NCI-H146 (cell line): ENCODE measurements at regions not wholly inside any gene's neighbourhood (a gene's known extent, or its start where the extent isn't known, plus 50 kb on each side); places are given as distances from the start of the nearest gene placed in this dataset.

Source experiments
- DNase-seq: peaks from one replicate; lab custom pipeline; 2025; lab: John Stamatoyannopoulos, UW

DNA sequence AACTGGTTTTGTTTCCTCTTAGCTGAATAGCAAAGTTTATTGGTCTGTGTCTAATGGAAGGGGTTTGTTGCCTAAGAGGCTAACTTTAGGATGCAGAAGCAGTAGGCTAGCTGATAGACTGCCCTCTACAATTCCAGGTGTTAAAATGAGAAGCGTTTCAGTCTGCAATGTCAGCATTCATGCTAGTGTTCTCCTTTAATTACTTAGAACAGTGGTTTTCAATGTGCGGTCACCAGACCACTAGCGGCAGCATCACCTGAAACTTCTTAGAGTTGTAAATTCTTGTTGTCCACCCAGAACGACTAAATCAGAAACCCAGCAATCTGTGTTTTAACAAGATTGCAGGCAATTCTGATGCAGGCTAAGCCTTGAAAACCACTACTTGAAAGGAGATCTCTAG lies 392.9 kb downstream of the IPMK start:
- DNase-seq = no peak

DNA sequence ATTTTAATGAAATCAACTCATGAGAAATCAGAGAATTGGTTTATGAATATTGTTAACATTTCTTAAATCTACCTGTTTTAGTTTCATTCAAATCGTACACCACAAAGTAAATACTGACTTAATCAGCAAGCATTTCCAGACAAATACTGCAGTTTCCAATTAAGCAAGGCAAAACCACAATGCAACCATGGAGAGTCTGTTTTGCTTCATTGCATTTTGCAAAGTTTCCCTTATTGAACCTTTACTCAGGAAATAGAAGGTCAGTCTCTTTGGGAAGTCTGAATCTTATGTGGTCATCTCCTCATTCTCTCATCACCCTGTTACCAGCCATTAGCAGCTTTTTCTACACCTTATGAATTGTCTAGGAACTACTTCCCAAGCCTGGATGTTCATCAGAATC lies 400.5 kb downstream of the IPMK start:
- DNase-seq = no peak

DNA sequence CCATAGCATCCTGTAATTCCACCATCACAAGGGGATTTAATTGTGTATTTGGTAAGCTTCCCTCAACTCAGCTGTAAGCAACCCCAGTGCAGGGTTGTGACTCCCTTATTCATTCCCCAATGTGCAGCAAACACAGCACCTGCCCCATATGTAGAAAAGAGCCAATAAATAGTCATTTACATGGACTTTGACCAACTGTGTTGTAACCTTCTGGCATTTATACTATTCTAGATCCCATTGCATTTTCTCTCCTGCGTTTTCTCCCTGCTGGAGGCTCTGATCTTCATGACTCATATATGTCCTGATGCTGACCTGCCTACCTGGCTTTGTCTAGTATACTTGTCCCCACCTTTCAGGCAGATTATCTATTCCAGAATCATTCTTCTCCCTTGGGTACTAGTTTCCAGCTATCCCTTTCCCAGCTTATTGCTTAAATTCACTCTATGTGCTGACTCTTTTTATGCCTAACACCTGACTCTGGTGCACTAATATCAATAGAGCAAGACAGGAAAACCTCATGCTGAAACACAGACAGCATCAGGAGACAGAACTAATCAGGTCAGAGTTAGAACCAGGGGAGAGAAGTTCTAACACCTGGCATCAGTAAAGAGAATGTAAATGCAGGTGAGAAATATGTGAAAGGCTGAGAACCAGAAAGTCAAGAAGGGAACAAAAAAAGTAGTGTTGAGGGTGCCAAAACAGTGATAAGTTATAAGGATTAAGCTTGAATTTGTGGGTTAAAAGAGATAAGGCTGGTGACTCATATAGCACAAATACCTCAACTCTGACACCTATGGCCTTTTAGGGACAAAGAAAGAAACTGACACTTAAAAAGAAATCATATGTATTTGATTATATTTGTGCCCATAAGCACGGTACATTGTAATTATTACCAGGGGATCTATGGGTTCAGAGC lies 402.7 kb downstream of the IPMK start:
- no peak for DNase-seq

DNA sequence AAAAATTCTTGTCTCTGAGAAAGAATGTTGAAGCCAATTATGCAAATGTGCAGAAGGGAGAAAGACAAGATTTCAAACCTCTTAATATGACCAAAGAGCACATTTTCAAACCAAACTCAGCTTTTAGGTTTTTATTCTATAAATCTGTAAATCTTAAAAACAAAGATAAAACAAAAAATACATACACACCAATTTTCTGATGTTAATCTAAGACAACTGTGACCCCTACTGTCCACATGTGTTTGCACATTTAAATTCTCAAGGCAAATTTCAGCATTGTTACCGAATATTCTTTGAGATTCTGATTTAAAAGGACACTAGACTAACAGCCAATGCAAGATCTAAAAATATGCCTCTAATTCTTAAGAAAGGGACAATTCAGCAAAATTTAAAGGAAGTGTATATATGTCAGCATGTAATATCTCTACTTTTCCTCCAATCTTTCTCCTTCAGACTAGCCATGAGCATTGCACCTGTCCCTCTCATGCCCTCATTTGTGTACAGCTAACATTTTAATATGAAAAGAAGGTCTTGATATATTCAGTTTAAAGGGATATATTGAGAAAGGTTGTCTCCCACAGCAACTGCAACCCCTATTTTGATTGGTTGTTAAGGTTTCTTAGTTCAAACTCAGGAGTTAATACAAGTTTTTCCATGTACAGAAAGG lies 417.9 kb downstream of the IPMK start:
- peak; percentile 22 for DNase-seq

DNA sequence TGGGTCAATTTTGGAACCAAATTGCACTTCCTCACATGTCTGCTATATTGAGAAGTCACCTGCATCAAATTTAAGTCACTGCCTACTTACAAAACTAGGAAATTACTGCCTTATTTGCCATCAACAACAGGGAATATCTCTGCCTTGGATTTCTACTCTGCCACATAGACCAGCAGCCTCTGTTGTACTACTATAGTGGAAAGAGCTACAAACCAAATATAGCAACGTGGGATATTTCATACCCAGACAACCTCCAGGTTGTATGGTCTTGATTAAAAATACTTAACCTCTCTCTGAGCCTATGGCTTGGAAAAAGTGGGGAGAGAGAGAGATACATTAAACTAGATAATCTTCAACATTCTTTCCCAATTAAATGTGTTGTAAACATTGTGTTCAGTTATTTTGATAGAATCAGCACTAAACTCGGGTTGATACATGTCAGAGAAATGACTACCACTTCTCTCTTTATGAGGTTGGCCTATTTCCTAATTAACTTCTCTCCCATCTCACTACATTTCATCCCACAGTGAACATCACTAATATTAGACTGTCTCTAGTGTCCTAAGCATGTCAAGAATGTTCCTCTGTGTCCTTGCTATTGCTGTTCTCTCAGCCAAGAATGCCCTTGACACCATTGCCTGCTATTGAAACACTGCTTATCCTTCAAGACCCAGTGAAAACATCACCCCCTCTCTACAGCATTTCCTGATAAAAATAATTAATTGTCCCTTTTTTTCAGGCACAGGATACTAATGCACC lies 421.2 kb downstream of the IPMK start:
- DNase-seq = no peak

DNA sequence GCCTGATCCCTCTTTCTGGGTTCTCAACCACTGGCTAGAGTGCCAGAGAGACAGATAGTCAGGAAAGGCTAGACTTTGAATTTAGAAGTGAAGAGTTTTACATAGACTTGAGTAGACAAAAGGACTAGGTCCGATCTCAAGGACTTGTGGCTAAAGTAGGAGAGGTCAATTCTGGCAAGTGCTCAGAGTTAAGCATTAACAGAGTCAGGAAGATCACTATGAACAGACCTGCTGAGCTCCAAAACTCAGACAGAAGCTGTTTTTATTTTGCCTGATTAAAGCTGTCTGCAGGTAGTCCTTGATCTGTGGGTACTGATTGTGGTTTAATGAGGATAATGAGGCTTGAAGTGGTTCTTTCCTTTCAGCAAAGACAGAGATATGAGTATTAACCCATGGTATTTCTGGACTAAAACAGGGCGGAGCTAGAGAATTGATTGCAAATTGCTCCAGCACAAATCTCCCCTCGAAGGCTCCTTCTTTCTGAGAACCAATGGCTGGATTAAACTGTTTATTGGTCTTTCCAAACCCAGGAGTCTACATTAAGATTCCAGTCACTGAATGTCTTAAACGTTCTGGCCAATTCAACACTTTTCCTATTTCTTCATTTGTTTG lies 423.2 kb downstream of the IPMK start:
- DNase-seq = no peak

DNA sequence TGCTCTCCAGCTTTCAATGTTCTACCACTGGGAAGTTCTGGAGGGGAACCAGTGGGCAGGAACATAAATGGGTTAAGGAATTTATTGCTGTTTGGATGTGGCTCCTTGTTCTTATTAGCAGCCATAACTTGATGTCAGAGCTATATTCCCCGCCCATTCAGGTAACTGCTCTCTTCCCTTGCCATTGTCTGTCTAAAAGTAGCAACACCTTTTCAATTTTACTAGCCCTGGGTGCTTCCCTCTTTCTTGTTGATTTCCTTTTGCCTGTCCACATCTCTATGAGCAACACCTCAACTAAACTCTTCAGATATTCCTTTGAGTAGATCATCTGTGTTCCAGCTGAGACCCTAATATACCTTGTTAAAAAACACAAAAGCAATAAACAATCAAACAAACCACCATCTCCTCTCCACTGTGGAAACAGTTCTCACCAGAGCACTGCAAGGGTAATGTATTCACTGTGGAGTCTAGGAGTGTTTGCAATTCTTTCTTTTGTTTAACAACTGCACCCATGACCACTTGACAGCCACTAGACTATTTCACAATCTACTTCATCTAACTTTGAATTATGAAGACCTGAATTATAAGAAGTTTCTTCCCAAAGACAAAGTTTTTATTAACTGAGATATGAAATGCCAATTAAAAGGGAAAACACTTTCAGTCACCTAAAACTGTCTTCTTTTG lies 436.7 kb downstream of the IPMK start:
- DNase-seq = no peak

DNA sequence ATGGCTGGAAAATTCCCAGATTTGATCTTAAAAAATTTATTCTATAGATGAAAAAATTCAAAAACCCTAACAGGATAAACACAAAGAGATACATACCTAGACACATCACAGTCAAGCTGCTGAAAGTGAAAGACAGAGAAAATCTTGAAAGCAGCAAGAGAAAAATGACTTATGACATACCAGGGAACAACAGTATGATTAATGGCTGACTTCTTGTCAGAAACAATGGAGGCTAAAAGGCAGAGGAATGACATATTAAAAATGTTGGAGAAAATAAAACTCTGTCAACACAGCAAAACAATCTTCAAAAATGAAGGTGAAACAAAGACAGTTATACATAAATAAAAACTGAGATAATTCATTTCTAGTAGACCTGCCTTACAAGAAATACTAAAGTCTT lies 442.7 kb downstream of the IPMK start:
- no peak for DNase-seq

DNA sequence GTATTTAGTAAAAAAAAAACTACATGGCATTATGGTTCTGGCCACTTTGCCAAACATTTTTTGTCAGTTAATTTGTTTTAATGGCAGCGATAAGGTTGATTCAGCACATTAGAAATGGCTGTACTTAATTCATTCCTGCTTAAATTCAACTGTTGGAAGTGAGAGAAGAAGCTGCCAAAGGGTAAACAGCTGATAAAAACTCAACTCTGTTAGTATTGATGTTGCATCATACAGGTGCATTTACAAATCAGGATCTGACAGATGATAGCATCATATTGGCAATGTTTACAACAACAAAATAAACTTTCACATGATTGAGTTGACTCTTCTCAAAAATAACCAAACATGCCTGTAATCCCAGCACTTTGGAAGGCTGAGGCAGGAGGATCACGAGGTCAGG lies 444.3 kb downstream of the IPMK start:
- no peak for DNase-seq

DNA sequence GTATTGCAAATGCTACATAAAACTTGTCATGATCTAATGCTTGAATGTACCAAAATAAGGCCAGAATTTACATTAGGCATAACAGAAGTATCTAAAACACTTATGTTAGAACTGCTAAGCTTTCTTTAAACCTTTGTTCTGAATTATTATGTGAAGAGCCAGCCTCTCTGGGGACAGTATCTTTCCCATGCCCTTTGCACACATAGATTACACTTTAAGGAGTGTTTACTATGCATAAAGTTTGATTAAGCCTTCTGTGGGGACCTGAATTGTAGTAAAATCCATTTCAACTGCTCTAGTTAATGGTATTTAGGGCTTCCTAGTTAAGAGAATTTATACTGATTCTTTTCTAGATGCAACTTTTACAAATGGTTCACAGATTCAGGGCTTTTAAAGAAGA lies 444.7 kb downstream of the IPMK start:
- DNase-seq = no peak

DNA sequence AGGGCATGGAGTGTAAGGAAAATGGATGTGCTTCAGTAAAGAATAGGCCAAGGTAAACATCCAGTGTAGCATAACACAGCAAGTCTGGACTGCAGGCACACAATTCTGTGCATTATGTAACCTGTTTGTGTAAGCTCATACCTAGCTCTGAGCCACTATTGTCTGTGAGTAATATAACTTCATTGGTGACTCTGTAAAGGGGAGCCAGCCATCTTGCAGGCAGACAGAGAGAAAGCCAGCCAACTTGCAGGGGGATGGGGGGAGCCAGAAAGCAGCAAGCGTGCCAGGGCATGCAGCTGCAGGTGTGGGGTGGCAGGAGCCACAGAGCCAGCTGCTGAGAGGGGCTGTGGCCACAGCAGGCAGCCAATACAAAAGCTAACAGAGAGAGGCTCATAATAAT lies 449.2 kb downstream of the IPMK start:
- DNase-seq = peak; percentile 53

DNA sequence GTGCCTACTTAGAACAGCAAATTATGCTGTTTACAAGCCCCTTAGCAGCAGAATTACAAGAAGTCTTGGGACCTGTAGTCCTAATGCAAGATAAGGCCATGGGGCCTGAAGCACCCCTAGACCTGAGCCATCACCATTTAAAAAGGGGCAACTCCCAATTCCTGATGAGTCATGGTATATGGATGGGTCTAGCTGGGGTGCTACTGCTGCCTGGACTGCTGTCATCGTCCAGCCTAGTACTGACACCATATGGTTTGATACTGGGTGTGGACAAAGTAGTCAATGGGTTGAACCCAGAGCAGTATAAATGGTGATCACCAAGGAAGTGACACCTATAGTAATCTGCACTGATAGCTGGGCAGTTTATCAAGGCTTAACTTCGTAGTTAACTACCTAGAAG lies 450.0 kb downstream of the IPMK start:
- no peak for DNase-seq

DNA sequence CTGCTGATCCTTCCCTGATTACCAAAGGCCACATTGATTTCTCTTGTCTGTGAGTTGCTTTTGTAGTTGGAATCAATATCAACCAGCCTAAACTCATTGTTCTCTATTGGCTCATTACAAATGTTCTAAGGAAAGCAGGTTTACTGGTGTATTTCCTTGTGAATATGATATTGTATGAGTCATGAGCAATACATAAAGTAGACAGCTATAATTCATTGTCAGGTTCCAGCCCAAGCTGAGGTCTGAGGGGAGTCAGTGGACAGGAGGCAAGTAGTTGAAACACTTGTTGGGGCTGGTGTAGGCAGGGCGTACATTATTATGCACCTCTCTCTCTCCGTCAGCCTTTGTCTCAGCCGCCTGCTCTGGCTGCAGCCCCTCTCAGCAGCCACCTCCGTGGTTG lies 451.7 kb downstream of the IPMK start:
- no peak for DNase-seq

DNA sequence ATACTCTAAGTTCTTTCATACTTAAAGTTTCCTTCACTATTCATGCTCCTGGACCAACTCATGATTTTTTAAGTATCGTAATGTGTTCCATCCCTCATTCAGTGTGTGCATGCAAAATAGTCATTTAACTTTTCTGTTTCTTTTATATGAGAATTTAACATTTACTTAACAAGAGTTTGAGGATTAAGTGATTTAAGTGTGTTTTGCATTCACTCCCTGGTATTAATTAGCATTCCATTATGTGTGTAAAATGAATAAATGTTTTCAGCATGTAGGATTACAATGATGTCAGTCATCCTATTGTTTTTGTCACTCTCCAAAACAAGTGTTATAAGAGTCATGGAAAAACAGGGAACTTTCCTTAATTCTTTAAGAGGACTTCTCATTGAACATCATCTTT lies 457.7 kb downstream of the IPMK start:
- no peak for DNase-seq

DNA sequence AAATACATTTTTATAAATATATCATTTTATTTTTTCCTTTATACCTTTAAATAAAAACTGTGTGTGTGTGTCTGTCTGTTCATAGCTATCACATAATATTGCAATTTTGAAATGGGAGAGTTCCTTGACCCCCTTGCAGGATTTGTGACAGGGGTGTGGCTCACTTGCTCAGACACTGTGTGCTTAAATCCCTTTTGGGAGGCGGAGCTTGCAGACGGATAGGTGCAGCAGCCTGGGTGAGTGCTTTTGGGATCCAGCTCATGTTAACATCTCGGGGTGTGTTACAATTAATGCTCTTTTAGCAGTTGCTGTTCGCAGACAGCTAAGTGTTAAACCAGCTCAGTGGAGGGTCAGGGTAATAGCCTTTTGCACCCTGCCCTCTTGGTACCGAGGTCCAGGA lies 459.8 kb downstream of the IPMK start:
- no peak for DNase-seq

DNA sequence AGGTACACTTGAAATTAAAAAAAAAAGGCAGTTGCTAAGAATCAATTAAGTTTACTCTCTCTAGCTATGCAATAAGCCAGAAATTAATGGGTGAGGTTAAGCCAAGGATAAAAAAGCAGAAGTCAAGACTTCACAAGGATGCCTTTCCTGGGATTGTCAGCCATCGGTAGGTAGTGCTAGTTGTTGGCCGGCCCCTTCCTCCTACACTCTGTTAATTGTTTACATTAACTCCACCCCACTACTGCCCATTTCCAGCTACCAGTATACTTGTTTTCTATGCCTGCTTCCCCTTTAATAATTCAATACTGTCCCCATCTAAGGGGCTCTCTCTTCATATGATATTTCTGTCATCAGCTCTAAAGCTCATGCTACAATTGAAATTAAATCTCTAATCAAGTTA lies 461.0 kb downstream of the IPMK start:
- no peak for DNase-seq

DNA sequence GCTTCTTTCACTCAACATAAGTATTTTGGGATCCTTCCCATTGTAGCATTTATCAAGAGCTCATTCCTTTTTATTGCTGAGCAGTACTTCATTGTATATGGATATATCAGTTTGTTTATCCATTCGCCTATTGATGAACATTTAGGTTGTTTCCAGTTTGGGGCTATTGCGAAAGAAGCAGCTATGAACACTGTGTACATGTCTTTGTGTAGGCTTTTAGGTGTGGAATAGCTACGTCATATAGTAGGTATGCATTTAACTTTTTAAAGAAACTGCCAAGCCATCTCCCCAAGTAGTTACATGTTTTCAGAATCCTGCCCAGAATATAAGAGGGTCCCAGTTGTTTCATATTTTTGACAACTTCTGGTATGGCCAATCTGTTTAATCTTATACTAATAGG lies 468.1 kb downstream of the IPMK start:
- no peak for DNase-seq

DNA sequence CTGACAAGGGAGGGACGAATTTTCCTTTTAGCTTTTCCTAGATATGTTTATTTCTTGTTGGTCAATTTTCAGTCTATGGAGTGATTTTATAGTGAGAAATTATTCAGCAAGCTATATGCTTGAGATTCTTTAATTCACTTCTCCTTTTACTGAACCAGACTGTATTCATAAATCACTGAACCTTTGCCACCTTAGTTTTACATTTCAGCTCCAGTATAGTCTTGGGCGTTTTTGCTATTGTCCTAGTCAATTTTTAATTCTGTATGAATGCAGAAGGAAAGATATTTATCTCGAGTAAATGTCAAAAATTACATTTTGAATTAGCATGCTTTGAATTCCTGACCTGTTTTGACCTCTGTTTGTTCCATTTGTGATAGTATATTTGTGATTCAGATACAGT lies 468.9 kb downstream of the IPMK start:
- no peak for DNase-seq

DNA sequence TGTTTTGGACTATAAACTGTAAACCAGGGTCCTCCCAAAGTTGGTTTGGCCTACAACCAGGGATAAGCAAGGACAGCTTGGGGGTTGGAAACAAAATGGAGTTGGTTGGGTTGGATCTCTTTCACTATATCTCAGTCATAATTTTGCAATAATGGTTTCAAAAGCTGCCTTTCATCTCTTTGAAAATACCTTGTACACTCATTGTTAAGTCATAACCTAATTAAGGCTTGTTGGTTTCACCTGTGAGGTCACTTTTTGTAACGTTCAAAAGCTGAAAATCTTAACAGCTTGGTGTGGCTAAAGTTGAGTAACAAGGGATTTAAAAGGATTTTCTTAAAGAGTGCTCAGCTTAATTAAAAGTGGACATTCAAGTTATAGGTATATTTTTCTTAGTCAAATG lies 476.1 kb downstream of the IPMK start:
- no peak for DNase-seq

DNA sequence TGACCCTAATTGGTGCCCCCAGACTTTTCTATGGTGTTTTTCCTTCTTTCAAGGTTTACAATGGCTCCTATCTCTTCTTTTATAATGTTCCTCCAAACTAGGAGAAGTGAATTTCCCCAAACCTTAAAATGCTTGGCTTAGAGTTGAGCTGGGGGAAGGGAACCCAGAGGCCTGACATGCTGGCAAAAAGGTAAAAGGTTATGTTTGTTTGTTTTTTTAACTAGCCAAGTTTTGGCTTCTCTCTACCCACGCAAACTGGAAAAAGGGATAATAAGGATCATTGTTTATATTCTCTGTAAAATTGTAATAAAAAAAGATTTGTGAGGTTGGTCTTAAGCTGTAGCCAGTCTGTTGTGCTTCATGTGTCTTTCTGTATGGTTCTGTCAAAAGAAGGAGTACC lies 477.0 kb downstream of the IPMK start:
- no peak for DNase-seq

DNA sequence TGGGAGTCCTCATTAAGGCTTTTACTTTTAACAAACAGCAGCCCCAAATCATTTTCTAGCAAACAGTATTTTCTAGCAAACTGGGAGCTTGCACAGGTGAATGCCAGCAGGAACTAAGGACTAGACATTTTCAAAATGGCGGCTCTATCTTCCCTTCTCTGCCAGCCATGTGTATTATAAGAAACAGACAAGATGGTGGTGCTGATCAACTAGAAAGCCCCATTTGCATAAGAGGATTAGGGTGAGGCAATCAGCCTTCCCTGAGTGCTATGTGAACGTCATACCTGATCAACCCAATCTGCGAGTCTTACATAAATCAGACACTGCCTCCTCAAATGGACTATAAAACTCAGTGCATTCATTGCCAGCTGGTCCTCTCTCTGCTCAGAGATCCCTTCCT lies 479.6 kb downstream of the IPMK start:
- no peak for DNase-seq
